Parathyroid adenoma (tissue), 2 donors: ENCODE measurements at regions not wholly inside any gene's neighbourhood (a gene's known extent, or its start where the extent isn't known, plus 50 kb on each side); places are given as distances from the start of the nearest gene placed in this dataset.
"Not testable (repeated sequence)": the region's sequence is repeated elsewhere in the genome, so short reads cannot be mapped to it uniquely, and the experiment has no call there.

ENCODE experiments used
- H2AFZ ChIP-seq: fragments of 300-600 bp; sonication (generic); one replicate; pipeline ENCODE4 v1.7.0; 2017; ENCODE audit warnings: antibody characterized with exemption, mild to moderate bottlenecking
- H3K27ac ChIP-seq: fragments of 300-600 bp; sonication (generic); one replicate; pipeline ENCODE4 v1.7.0; 2017
- H3K27me3 ChIP-seq: fragments of 300-600 bp; sonication (generic); one replicate; pipeline ENCODE4 v1.7.0; 2017; ENCODE audit warnings: low read length; ENCODE audit not compliant: control insufficient read depth, insufficient read depth
- H3K36me3 ChIP-seq: fragments of 300-600 bp; sonication (generic); one replicate; pipeline ENCODE4 v1.7.0; 2017; ENCODE audit warnings: low read length; ENCODE audit not compliant: control insufficient read depth, insufficient read depth
- H3K4me1 ChIP-seq: fragments of 300-600 bp; sonication (generic); one replicate; pipeline ENCODE4 v1.7.0; 2017; ENCODE audit warnings: control low read depth
- H3K4me2 ChIP-seq: fragments of 300-600 bp; sonication (generic); one replicate; pipeline ENCODE4 v1.7.0; 2017; ENCODE audit warnings: low read length
- H3K4me3 ChIP-seq: fragments of 300-600 bp; sonication (generic); one replicate; pipeline ENCODE4 v1.7.0; 2017; ENCODE audit warnings: low read depth, low read length
- H3K79me2 ChIP-seq: fragments of 300-600 bp; sonication (generic); one replicate; pipeline ENCODE4 v1.7.0; 2017; ENCODE audit warnings: control low read depth
- H3K9ac ChIP-seq: fragments of 300-600 bp; sonication (generic); one replicate; pipeline ENCODE4 v1.7.0; 2017; ENCODE audit warnings: mild to moderate bottlenecking
- H3K9me3 ChIP-seq: fragments of 300-600 bp; sonication (generic); one replicate; pipeline ENCODE4 v1.7.0; 2017; ENCODE audit warnings: low read length; ENCODE audit not compliant: control insufficient read depth
- TF ChIP-seq, protein P1 (sequence below): fragments of 300-600 bp; sonication (generic); IDR thresholded peaks from one replicate; pipeline ENCODE4 v1.7.0; 2017; ENCODE audit warnings: antibody characterized with exemption, mild to moderate bottlenecking
- donor health status: primary hyperparathyroidism.

DNA sequence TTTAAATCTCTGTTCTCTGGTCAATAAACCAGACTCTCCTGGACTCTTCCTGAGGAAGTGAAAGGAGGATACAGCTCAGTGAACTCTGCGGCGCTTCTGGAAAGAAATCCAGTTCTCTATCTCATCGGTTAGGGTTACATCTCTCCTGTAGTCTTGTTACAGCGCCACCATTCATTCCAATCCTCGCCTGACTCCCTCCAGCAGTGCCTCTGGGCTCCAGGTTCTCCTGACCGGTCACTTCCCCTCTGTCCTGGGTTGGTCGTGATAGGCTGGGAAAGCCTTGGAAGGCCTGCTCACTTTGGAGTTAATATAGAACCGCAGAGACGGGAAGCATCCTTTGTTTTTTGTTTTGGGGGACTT lies 97.0 kb upstream of the STOX2 start:
- no peak overlapping the region for H3K27ac ChIP-seq
- H3K27me3 ChIP-seq: no peaks in the 10 kb centered on the region
- no peak overlapping the region for H2AFZ ChIP-seq
- no peaks in the 10 kb centered on the region for H3K9me3 ChIP-seq
- H3K79me2 ChIP-seq: no peaks in the 10 kb centered on the region
- H3K9ac ChIP-seq: no peak overlapping the region
- H3K36me3 ChIP-seq: no peaks in the 10 kb centered on the region
- H3K4me2 ChIP-seq: no peak overlapping the region
- H3K4me1 ChIP-seq: no peaks in the 10 kb centered on the region
- TF ChIP-seq, protein P1, sequence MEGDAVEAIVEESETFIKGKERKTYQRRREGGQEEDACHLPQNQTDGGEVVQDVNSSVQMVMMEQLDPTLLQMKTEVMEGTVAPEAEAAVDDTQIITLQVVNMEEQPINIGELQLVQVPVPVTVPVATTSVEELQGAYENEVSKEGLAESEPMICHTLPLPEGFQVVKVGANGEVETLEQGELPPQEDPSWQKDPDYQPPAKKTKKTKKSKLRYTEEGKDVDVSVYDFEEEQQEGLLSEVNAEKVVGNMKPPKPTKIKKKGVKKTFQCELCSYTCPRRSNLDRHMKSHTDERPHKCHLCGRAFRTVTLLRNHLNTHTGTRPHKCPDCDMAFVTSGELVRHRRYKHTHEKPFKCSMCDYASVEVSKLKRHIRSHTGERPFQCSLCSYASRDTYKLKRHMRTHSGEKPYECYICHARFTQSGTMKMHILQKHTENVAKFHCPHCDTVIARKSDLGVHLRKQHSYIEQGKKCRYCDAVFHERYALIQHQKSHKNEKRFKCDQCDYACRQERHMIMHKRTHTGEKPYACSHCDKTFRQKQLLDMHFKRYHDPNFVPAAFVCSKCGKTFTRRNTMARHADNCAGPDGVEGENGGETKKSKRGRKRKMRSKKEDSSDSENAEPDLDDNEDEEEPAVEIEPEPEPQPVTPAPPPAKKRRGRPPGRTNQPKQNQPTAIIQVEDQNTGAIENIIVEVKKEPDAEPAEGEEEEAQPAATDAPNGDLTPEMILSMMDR: no peak
- no peak overlapping the region for H3K4me3 ChIP-seq

DNA sequence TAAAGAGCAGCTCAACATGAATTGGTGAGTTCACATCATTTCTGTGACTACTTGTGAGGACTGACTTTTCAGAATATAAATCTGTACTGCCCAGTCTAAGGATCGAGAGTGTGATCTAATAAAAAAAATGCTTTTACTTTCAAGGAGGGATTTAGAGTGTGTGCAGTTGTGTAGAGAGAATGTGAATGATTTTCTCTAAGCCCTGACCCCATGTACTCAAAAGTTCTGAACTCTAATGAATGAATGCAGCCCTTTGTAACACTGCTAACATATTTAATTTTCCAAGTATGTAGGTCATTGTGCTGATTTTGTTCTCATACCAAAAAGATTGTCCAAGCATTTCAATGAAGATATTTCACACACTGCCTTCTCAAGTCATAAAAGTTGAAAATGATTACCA lies 92.5 kb upstream of the STOX2 start:
- H3K4me1 ChIP-seq: no peaks in the 10 kb centered on the region
- no peak overlapping the region for H3K4me2 ChIP-seq
- H3K27me3 ChIP-seq: no peaks in the 10 kb centered on the region
- no peak overlapping the region for H3K27ac ChIP-seq
- no peaks in the 10 kb centered on the region for H3K79me2 ChIP-seq
- H3K36me3 ChIP-seq: no peaks in the 10 kb centered on the region
- TF ChIP-seq, protein P1: no peak
- H3K4me3 ChIP-seq: no peak overlapping the region
- no peak overlapping the region for H3K9ac ChIP-seq
- H3K9me3 ChIP-seq: no peaks in the 10 kb centered on the region
- H2AFZ ChIP-seq: no peak overlapping the region

DNA sequence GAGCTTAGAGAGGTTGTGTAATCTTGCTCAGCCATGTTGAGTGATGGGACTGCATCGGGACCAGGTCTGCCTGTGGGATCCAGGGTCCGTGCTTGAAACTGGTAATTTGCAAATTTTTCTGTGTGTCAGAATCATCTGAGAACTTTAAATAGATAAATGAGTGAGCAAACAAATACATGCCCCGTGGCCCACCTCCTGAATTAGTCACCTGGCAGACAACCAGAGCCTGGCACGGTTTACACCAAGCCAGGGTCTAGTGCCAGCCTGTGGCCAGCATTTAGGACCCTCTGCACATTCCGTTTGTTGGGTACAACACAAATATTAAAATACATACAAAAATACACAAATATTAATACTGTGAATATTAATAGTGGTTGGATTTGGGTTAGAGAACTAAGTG lies 90.6 kb upstream of the STOX2 start:
- Histone ChIP-seq H3K9ac (no peak overlapping the region), H3K27ac (no peak overlapping the region), H3K79me2 (peaks cover 2% of the 10 kb centered on the region), H3K27me3 (no peaks in the 10 kb centered on the region), H3K36me3 (no peaks in the 10 kb centered on the region), H3K4me1 (no peaks in the 10 kb centered on the region), H2AFZ (no peak overlapping the region), H3K4me3 (no peak overlapping the region), H3K4me2 (no peak overlapping the region), H3K9me3 (no peaks in the 10 kb centered on the region)
- TF ChIP-seq, protein P1: no peak

DNA sequence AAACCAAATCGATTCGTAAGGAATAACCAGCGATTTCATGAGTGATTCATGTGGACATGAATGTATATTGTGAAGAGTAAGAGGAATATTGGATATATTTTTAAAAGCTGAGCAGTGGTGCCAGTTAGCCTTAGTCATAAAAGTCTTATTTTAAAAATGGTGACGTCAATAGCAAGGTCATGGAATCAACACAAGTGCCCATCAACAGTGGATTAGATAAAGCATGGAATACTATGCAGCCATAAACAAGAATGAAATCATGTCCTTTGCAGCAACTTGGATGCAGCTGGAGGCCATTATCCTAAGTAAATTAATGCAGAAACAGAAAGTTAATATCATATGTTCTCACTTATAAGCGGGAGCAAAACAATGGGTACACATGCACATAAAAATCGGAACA lies 89.0 kb upstream of the STOX2 start:
- Histone ChIP-seq H3K27ac (no peak overlapping the region), H3K9me3 (no peaks in the 10 kb centered on the region), H3K36me3 (no peaks in the 10 kb centered on the region), H3K4me1 (no peaks in the 10 kb centered on the region), H2AFZ (no peak overlapping the region), H3K9ac (no peak overlapping the region), H3K27me3 (no peaks in the 10 kb centered on the region), H3K4me3 (no peak overlapping the region), H3K79me2 (peaks cover 2% of the 10 kb centered on the region), H3K4me2 (no peak overlapping the region)
- TF ChIP-seq, protein P1: no peak

DNA sequence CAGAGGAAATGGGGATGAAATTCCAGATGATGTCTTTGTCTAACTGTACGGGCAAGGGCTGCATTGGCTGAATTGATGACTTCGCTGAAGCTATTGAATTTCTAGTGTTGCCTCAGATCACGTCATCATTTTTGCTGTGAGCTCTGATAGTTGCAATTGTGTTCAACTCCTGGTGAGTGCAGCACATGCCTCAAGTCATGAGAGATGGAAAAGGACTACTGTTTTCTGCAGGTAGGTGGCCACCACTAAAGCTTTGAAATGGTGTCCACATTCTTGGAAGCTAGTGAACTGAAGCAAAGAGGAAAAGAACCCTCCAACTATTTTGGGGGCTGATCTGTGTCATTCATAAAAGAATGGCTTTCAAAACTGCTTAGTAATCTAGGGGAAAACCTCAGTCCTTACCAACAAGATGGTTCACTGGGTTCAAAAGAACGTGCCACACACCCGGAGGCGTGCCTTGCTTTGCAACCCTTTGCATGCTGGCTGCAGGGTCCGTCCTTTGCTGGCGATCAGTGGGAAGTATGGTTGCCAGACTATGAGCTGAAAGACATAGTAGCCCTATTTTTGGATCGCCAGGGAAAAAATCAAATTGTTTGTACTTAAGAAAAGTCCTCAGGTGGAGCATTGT lies 88.1 kb upstream of the STOX2 start:
- no peaks in the 10 kb centered on the region for H3K27me3 ChIP-seq
- no peak overlapping the region for H3K9ac ChIP-seq
- no peaks in the 10 kb centered on the region for H3K4me1 ChIP-seq
- no peak overlapping the region for H3K27ac ChIP-seq
- peaks cover 2% of the 10 kb centered on the region for H3K79me2 ChIP-seq
- no peaks in the 10 kb centered on the region for H3K36me3 ChIP-seq
- no peak overlapping the region for H3K4me2 ChIP-seq
- no peak overlapping the region for H3K4me3 ChIP-seq
- no peak overlapping the region for H2AFZ ChIP-seq
- TF ChIP-seq, protein P1: no peak
- no peaks in the 10 kb centered on the region for H3K9me3 ChIP-seq

DNA sequence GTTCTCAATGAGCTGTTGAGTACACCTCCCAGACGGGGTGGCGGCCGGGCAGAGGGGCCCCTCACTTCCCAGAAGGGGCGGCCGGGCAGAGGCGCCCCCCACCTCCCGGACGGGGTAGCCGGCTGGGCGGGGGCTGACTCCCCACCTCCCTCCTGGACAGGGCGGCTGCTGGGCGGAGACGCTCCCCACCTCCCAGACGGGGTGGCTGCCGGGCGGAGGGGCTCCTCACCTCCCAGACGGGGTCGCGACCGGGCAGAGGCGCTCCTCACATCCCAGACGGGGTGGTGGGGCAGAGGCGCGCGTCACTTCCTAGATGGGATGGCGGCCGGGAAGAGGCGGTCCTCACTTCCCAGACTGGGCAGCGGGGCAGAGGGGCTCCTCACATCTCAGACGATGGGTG lies 86.5 kb upstream of the STOX2 start:
- not testable (repeated sequence) for H3K4me1 ChIP-seq, H3K27me3 ChIP-seq, H3K9ac ChIP-seq, H3K4me3 ChIP-seq, H3K79me2 ChIP-seq, H3K9me3 ChIP-seq, H2AFZ ChIP-seq, H3K36me3 ChIP-seq, H3K27ac ChIP-seq, H3K4me2 ChIP-seq
